ENCODE measurements at regions not wholly inside any gene's neighbourhood (a gene's known extent, or its start where the extent isn't known, plus 50 kb on each side); places are given as distances from the start of the nearest gene placed in this dataset.
A peak's percentile ranks its signal among the peaks of the same experiment; 100 is the strongest.

DNA sequence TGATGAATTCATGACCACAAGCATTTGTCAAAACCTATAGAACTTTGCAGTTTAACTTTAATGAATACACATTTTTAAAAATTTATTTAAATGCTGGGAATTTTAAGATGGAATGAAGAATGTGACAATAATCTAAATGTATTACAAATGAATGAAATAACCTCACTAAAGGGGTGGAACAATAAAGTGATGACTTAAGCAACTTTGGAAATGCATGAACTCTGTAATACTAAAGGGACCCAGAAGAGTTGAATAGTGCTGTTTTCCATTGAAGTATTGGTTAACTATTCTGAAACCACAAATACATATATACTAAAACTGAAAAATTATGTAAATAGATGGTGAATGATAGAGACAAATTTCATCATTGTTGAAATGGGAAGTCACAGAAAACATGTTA is 1395.1 kb downstream of the NCAM2 start:
- DNase-seq (ENCODE audit: low spot score, unreplicated experiment): no peak
- Mint-ChIP-seq H3K27ac (no peak overlapping the region), H3K4me3 (ENCODE audit: low read depth) (no peak overlapping the region), H3K27me3 (no peaks in the 10 kb centered on the region), H3K4me1 (ENCODE audit: low read depth) (no peaks in the 10 kb centered on the region), H3K36me3 (ENCODE audit: insufficient read depth) (no peaks in the 10 kb centered on the region), H3K9me3 (ENCODE audit: low read depth) (peaks cover 4% of the 10 kb centered on the region)
- TF ChIP-seq, protein P1, sequence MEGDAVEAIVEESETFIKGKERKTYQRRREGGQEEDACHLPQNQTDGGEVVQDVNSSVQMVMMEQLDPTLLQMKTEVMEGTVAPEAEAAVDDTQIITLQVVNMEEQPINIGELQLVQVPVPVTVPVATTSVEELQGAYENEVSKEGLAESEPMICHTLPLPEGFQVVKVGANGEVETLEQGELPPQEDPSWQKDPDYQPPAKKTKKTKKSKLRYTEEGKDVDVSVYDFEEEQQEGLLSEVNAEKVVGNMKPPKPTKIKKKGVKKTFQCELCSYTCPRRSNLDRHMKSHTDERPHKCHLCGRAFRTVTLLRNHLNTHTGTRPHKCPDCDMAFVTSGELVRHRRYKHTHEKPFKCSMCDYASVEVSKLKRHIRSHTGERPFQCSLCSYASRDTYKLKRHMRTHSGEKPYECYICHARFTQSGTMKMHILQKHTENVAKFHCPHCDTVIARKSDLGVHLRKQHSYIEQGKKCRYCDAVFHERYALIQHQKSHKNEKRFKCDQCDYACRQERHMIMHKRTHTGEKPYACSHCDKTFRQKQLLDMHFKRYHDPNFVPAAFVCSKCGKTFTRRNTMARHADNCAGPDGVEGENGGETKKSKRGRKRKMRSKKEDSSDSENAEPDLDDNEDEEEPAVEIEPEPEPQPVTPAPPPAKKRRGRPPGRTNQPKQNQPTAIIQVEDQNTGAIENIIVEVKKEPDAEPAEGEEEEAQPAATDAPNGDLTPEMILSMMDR (IDR thresholded peaks at IDR 0.05; ENCODE audit: unreplicated experiment): no peak

DNA sequence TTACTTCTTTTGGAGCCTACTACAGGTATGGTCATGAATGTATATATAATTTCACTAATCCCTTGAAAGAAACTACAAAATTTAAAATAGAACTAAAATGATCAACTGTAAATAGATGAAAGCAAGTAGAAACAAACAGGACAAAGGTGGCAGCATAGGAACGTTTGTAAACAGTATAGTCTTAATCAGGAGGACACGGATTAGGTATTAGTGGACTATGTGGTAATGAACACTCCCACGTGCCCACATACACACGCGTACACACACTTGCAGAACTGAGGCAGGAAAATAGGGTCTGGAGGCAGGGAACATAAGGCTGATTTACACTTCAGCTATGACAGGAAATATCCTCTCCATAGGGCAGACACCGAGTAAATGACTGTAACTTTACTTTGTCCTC is 1397.8 kb downstream of the NCAM2 start:
- Mint-ChIP-seq H3K27me3 (no peaks in the 10 kb centered on the region), H3K9me3 (ENCODE audit: low read depth) (peaks cover 4% of the 10 kb centered on the region), H3K36me3 (ENCODE audit: insufficient read depth) (no peaks in the 10 kb centered on the region), H3K4me3 (ENCODE audit: low read depth) (no peak overlapping the region), H3K27ac (no peak overlapping the region), H3K4me1 (ENCODE audit: low read depth) (no peaks in the 10 kb centered on the region)
- TF ChIP-seq, protein P1 (IDR thresholded peaks at IDR 0.05; ENCODE audit: unreplicated experiment): no peak
- DNase-seq (ENCODE audit: low spot score, unreplicated experiment): no peak

DNA sequence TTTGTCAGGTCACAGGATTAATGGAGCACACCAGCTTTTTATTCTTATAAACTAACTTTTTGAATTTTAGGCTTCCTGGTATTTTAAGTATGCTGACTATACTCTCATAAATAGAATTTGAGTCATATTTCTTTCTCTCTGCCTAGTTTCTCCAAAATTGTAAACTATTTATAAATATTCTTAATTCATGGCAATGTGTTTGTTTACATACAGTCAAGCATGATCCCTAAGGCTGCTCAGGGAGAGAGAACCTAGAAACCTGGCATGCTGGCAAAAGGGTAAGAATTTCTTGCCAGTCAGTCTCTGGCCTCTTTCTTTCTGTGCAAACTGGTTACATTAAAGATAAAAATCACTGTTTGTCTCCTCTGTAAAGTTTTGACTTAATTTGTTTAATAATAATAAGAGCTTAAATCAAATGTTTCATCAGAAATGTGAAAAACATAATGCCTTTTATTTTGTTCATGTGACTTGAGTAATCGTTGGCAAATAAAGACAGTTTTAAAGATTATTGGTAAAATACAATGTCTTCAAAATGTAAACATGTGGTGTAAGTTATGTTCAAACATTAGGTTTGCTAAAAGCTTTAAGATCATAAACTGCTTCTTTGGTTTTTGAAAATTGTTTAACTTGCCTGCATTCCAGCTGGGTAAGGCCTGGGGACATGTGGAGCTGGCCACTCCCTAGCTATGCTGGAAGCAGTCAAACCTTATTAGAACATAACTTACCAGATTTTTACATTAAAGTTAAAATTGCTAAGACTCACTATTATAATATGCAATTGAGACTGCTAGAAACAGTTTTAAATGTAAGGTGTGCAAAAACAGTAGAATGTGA is 1401.7 kb downstream of the NCAM2 start:
- H3K27ac Mint-ChIP-seq: no peak overlapping the region
- H3K36me3 Mint-ChIP-seq (ENCODE audit: insufficient read depth): no peaks in the 10 kb centered on the region
- peaks cover 2% of the 10 kb centered on the region for H3K4me1 Mint-ChIP-seq (ENCODE audit: low read depth)
- DNase-seq (ENCODE audit: low spot score, unreplicated experiment): no peak
- TF ChIP-seq, protein P1 (IDR thresholded peaks at IDR 0.05; ENCODE audit: unreplicated experiment): no peak
- H3K27me3 Mint-ChIP-seq: no peaks in the 10 kb centered on the region
- no peak overlapping the region for H3K4me3 Mint-ChIP-seq (ENCODE audit: low read depth)
- H3K9me3 Mint-ChIP-seq (ENCODE audit: low read depth): peaks cover 4% of the 10 kb centered on the region

DNA sequence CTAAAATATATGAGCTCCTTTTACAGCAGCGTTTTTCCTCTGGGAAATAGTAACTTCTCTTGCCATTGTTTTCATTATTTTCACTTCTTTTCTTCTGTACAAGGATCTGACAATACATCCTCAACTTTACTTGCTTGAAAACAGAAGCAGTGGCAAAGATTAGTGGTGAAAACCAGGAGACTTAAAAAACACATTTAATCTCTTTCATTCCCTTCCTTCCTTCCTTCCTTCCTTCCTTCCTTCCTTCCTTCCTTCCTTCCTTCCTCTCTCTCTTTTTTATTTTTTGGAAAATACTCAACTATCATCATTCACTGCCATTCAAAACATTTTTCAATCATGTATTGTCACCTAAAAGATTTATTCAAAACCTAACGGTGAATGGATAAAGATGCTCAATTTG is 1411.4 kb downstream of the NCAM2 start:
- Mint-ChIP-seq H3K4me3 (ENCODE audit: low read depth) (no peak overlapping the region), H3K27me3 (no peaks in the 10 kb centered on the region), H3K9me3 (ENCODE audit: low read depth) (peaks cover 7% of the 10 kb centered on the region), H3K4me1 (ENCODE audit: low read depth) (peaks cover 11% of the 10 kb centered on the region), H3K27ac (peak overlapping the region; percentile 89), H3K36me3 (ENCODE audit: insufficient read depth) (no peaks in the 10 kb centered on the region)
- TF ChIP-seq, protein P1 (IDR thresholded peaks at IDR 0.05; ENCODE audit: unreplicated experiment): no peak
- DNase-seq (ENCODE audit: low spot score, unreplicated experiment): no peak

DNA sequence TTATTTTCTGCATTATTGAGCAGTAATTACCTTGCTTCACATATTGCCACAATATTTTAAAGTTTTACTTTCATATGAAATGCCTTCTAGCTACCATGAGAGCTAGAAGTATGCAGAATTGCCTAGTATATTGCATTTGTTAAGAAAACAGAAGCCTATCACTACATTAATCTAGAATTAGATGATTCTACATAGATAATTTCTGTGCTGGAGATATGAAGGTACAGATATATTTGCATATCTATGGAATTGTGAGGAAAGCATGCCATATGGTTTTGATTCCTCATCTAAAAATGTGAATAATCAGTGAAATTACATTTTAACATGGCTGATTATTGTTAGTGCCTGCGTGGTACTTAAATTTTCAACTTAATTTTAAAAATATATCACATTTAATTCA is 1418.3 kb downstream of the NCAM2 start:
- Mint-ChIP-seq H3K27ac (no peak overlapping the region), H3K9me3 (ENCODE audit: low read depth) (peaks cover 6% of the 10 kb centered on the region), H3K4me3 (ENCODE audit: low read depth) (no peak overlapping the region), H3K36me3 (ENCODE audit: insufficient read depth) (no peaks in the 10 kb centered on the region), H3K4me1 (ENCODE audit: low read depth) (no peaks in the 10 kb centered on the region), H3K27me3 (no peaks in the 10 kb centered on the region)
- no peak for DNase-seq (ENCODE audit: low spot score, unreplicated experiment)
- TF ChIP-seq, protein P1 (IDR thresholded peaks at IDR 0.05; ENCODE audit: unreplicated experiment): no peak

Data from progenitor cell of endocrine pancreas (in vitro differentiated cells).